ENCODE measurements at regions not wholly inside any gene's neighbourhood (a gene's known extent, or its start where the extent isn't known, plus 50 kb on each side); places are given as distances from the start of the nearest gene placed in this dataset.

DNA sequence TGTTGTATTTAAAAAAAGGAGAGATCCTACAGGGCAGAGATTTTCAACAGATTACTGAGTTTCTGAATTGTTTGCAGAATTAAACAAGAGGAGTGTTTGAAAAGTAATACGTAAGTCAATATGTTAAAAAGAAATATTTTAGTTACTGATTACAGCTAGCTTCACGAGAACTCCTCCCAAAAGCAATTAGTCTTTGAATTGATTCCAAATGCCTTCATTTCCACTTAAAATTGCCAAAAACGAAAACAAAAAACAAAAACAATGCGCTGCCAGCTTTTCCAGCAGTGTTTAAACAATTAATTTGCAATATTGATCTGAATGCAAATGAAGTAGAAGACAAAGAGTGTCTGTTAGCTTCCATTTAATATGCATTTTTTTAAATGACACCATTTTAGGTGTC is 310.0 kb downstream of the IPO8 start:
- no peak overlapping the region for H3K4me3 Mint-ChIP-seq
- DNase-seq: no peak
- ATAC-seq (replicated peaks in 1 of 4): no peak
- no CpG with 5 or more reads among the region's 4 CpGs for WGBS (ENCODE audit: insufficient coverage)
- POLR2A ChIA-PET: no interaction called here
- Histone ChIP-seq H3K9me3 (no peaks in the 10 kb centered on the region), H3K36me3 (ENCODE audit: control insufficient read depth in 2 of 2, extremely low read depth in 1 of 2, insufficient read depth in 1 of 2, low read length in 1 of 2) (no peaks in the 10 kb centered on the region), H3K27me3 (replicated peaks in 1 of 2; ENCODE audit: control insufficient read depth in 2 of 2, extremely low read depth in 1 of 2, insufficient read depth in 2 of 2, low read length in 1 of 2) (no peaks in the 10 kb centered on the region), H3K27ac (ENCODE audit: low read length) (no peak overlapping the region), H3K4me1 (ENCODE audit: control insufficient read depth in 1 of 2, extremely low read depth in 1 of 2, insufficient read depth in 2 of 2, low read length in 2 of 2) (no peaks in the 10 kb centered on the region), H3K4me3 (ENCODE audit: control insufficient read depth in 1 of 2, extremely low read depth in 1 of 2, low read length in 1 of 2) (no peak overlapping the region)
- H3K27ac Mint-ChIP-seq: no peak overlapping the region
- no peaks in the 10 kb centered on the region for H3K27me3 Mint-ChIP-seq
- peaks cover 0 to 12% (median 0%) of the 10 kb centered on the region in 3 donors for H3K9me3 Mint-ChIP-seq
- no peaks in the 10 kb centered on the region for H3K36me3 Mint-ChIP-seq
- CTCF ChIA-PET: no interaction called here
- H3K4me1 Mint-ChIP-seq: no peaks in the 10 kb centered on the region

DNA sequence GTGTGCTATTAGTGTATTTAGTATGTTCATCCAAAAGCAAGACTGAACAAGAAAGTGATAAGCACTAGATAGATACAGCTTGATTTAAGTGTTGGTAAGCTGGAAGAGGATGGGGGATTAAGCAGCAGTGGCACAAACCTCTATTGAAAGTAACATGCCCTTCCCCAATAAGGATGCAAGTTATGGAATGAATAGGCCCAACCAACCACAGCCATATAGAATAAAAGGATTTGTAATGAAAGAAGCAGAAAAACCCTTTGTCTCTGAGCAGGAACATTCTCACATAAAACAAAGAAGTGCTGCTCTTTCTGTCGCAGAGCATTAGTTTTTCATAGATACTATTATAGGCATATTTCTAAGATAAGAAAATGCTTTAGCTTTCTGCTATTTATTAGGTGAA is 310.7 kb downstream of the IPO8 start:
- Mint-ChIP-seq H3K36me3 (no peaks in the 10 kb centered on the region), H3K27ac (no peak overlapping the region), H3K27me3 (no peaks in the 10 kb centered on the region), H3K4me1 (no peaks in the 10 kb centered on the region), H3K9me3 (peaks cover 0 to 12% (median 0%) of the 10 kb centered on the region in 3 donors), H3K4me3 (no peak overlapping the region)
- Histone ChIP-seq H3K27me3 (replicated peaks in 1 of 2; ENCODE audit: control insufficient read depth in 2 of 2, extremely low read depth in 1 of 2, insufficient read depth in 2 of 2, low read length in 1 of 2) (peaks cover 0 to 1% of the 10 kb centered on the region in 2 experiments), H3K9me3 (no peaks in the 10 kb centered on the region), H3K27ac (ENCODE audit: low read length) (no peak overlapping the region), H3K4me1 (ENCODE audit: control insufficient read depth in 1 of 2, extremely low read depth in 1 of 2, insufficient read depth in 2 of 2, low read length in 2 of 2) (no peaks in the 10 kb centered on the region), H3K4me3 (ENCODE audit: control insufficient read depth in 1 of 2, extremely low read depth in 1 of 2, low read length in 1 of 2) (no peak overlapping the region), H3K36me3 (ENCODE audit: control insufficient read depth in 2 of 2, extremely low read depth in 1 of 2, insufficient read depth in 1 of 2, low read length in 1 of 2) (no peaks in the 10 kb centered on the region)
- ChIA-PET CTCF (no interaction called here), POLR2A (no interaction called here)
- ATAC-seq (replicated peaks in 1 of 4) (no peak), DNase-seq (no peak)
- no CpG with 5 or more reads among the region's 1 CpG for WGBS (ENCODE audit: insufficient coverage)

DNA sequence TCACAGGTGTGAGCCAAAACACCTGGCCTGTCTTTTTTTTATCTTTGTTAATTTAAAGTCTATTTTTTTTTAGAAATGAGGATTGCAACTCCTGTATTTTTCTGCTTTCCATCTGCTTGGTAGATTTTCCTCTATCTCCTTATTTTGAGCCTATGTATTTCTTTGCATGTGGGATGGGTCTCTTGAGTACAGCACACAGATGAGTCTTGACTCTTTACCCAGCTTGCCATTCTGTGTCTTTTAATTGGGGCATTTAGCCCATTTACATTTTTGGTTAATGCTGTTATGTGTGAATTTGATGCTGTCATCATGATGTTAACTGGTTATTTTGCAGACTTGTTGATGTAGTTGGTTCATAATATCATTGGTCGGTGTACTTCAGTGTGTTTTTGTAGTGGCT is 317.4 kb downstream of the IPO8 start:
- no peaks in the 10 kb centered on the region for H3K36me3 Mint-ChIP-seq
- Histone ChIP-seq H3K4me1 (ENCODE audit: control insufficient read depth in 1 of 2, extremely low read depth in 1 of 2, insufficient read depth in 2 of 2, low read length in 2 of 2) (no peaks in the 10 kb centered on the region), H3K4me3 (ENCODE audit: control insufficient read depth in 1 of 2, extremely low read depth in 1 of 2, low read length in 1 of 2) (no peak overlapping the region), H3K36me3 (ENCODE audit: control insufficient read depth in 2 of 2, extremely low read depth in 1 of 2, insufficient read depth in 1 of 2, low read length in 1 of 2) (no peaks in the 10 kb centered on the region), H3K9me3 (no peaks in the 10 kb centered on the region), H3K27ac (ENCODE audit: low read length) (no peak overlapping the region), H3K27me3 (replicated peaks in 1 of 2; ENCODE audit: control insufficient read depth in 2 of 2, extremely low read depth in 1 of 2, insufficient read depth in 2 of 2, low read length in 1 of 2) (peaks cover 0 to 5% of the 10 kb centered on the region in 2 experiments)
- no CpG with 5 or more reads among the region's 1 CpG for WGBS (ENCODE audit: insufficient coverage)
- H3K27me3 Mint-ChIP-seq: no peaks in the 10 kb centered on the region
- H3K9me3 Mint-ChIP-seq: peaks cover 4 to 15% (median 9%) of the 10 kb centered on the region in 3 donors
- POLR2A ChIA-PET: no interaction called here
- no peak overlapping the region for H3K27ac Mint-ChIP-seq
- H3K4me3 Mint-ChIP-seq: no peak overlapping the region
- no peak for DNase-seq
- ATAC-seq (replicated peaks in 1 of 4): no peak
- no peaks in the 10 kb centered on the region for H3K4me1 Mint-ChIP-seq
- CTCF ChIA-PET: no interaction called here

DNA sequence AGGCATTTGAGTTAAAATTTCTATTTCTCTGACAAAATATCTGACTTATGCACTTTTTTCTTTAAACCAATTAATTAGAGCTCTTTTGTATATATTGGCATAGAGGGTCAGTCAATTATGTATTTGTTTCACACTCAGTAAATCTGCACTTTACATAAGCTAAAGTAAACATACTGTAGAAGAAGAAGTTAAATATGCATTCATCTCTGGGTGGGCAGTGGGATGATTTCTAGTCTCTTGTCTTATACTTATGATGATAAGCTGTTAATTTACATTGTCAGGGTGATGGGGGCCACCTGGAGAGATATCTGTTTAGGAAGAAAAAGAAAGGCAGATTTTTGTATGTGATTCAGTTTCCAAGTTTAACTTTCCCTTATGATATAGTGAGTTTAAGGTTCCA is 330.8 kb downstream of the IPO8 start:
- no peak overlapping the region for H3K27ac Mint-ChIP-seq
- H3K27me3 ChIP-seq (replicated peaks in 1 of 2; ENCODE audit: control insufficient read depth in 2 of 2, extremely low read depth in 1 of 2, insufficient read depth in 2 of 2, low read length in 1 of 2): no peaks in the 10 kb centered on the region
- H3K9me3 ChIP-seq: no peaks in the 10 kb centered on the region
- no peak overlapping the region for H3K4me3 ChIP-seq (ENCODE audit: control insufficient read depth in 1 of 2, extremely low read depth in 1 of 2, low read length in 1 of 2)
- H3K4me1 ChIP-seq (ENCODE audit: control insufficient read depth in 1 of 2, extremely low read depth in 1 of 2, insufficient read depth in 2 of 2, low read length in 2 of 2): no peaks in the 10 kb centered on the region
- POLR2A ChIA-PET: interaction anchor here in 1 of 2 donors (0.6 kb wide), 1 partner anchor 166 kb away, joined by 3 read pairs; no protein-coding TSS in a partner anchor
- CTCF ChIA-PET: no interaction called here
- H3K4me3 Mint-ChIP-seq: no peak overlapping the region
- DNase-seq (no peak), ATAC-seq (replicated peaks in 1 of 4) (no peak)
- no peaks in the 10 kb centered on the region for H3K27me3 Mint-ChIP-seq
- H3K4me1 Mint-ChIP-seq: no peaks in the 10 kb centered on the region
- H3K9me3 Mint-ChIP-seq: peaks cover 8 to 14% (median 13%) of the 10 kb centered on the region in 3 donors
- no peaks in the 10 kb centered on the region for H3K36me3 ChIP-seq (ENCODE audit: control insufficient read depth in 2 of 2, extremely low read depth in 1 of 2, insufficient read depth in 1 of 2, low read length in 1 of 2)
- no peaks in the 10 kb centered on the region for H3K36me3 Mint-ChIP-seq
- no peak overlapping the region for H3K27ac ChIP-seq (ENCODE audit: low read length)

DNA sequence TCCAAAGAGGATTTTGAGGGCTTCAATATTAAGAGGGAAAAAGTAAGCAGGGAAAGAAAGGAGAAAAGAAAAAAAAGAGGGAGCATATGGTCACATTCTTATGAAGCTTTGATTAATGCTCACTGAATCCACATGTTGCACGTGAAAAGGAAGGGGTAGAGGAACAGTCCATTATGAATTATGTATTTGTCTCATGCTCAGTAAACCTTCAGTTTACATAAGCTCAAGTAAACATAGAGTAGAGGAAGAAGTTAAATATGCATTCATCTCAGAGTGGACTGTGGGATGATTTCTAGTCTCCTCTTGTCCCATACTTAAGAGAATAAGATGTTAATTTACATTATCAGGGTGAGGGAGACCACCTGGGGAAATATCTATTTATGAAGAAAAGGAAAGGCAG is 334.5 kb downstream of the IPO8 start:
- Histone ChIP-seq H3K4me1 (ENCODE audit: control insufficient read depth in 1 of 2, extremely low read depth in 1 of 2, insufficient read depth in 2 of 2, low read length in 2 of 2) (no peaks in the 10 kb centered on the region), H3K36me3 (ENCODE audit: control insufficient read depth in 2 of 2, extremely low read depth in 1 of 2, insufficient read depth in 1 of 2, low read length in 1 of 2) (no peaks in the 10 kb centered on the region), H3K27ac (ENCODE audit: low read length) (no peak overlapping the region), H3K9me3 (no peaks in the 10 kb centered on the region), H3K27me3 (replicated peaks in 1 of 2; ENCODE audit: control insufficient read depth in 2 of 2, extremely low read depth in 1 of 2, insufficient read depth in 2 of 2, low read length in 1 of 2) (no peaks in the 10 kb centered on the region), H3K4me3 (ENCODE audit: control insufficient read depth in 1 of 2, extremely low read depth in 1 of 2, low read length in 1 of 2) (no peak overlapping the region)
- no peaks in the 10 kb centered on the region for H3K4me1 Mint-ChIP-seq
- H3K27ac Mint-ChIP-seq: no peak overlapping the region
- ATAC-seq (replicated peaks in 1 of 4) (no peak), DNase-seq (no peak)
- H3K4me3 Mint-ChIP-seq: no peak overlapping the region
- ChIA-PET CTCF (no interaction called here), POLR2A (no interaction called here)
- peaks cover 0 to 11% (median 5%) of the 10 kb centered on the region in 3 donors for H3K9me3 Mint-ChIP-seq
- no peaks in the 10 kb centered on the region for H3K36me3 Mint-ChIP-seq
- no peaks in the 10 kb centered on the region for H3K27me3 Mint-ChIP-seq
- WGBS (ENCODE audit: insufficient coverage): no CpG with 5 or more reads among the region's 1 CpG

DNA sequence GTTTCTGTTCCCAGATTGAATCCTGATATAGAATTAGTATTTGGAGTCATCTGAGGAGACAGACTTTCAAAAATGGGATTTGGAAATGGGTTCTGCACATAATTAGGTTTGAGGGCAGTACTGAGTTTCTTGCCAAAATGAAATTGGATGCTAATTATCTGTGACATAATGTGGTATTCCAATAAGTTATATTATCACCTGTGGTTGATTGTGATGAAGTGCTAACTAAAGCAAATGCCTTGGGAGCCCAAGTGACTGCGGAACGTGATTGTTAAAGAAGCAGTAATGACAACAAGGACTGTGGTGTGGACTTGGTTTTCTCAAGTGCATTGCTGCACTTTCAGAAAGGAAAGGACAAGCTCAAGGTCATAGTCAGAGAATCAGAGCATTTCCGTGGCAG is 337.0 kb downstream of the IPO8 start:
- no peaks in the 10 kb centered on the region for H3K27me3 ChIP-seq (replicated peaks in 1 of 2; ENCODE audit: control insufficient read depth in 2 of 2, extremely low read depth in 1 of 2, insufficient read depth in 2 of 2, low read length in 1 of 2)
- DNase-seq: no peak
- no peaks in the 10 kb centered on the region for H3K4me1 ChIP-seq (ENCODE audit: control insufficient read depth in 1 of 2, extremely low read depth in 1 of 2, insufficient read depth in 2 of 2, low read length in 2 of 2)
- Mint-ChIP-seq H3K27ac (no peak overlapping the region), H3K9me3 (peaks cover 0 to 11% (median 3%) of the 10 kb centered on the region in 3 donors), H3K4me3 (no peak overlapping the region), H3K27me3 (no peaks in the 10 kb centered on the region), H3K36me3 (no peaks in the 10 kb centered on the region), H3K4me1 (no peaks in the 10 kb centered on the region)
- ChIA-PET POLR2A (no interaction called here), CTCF (no interaction called here)
- no peak overlapping the region for H3K27ac ChIP-seq (ENCODE audit: low read length)
- no peak overlapping the region for H3K4me3 ChIP-seq (ENCODE audit: control insufficient read depth in 1 of 2, extremely low read depth in 1 of 2, low read length in 1 of 2)
- no peak for ATAC-seq (replicated peaks in 1 of 4)
- no peaks in the 10 kb centered on the region for H3K9me3 ChIP-seq
- no peaks in the 10 kb centered on the region for H3K36me3 ChIP-seq (ENCODE audit: control insufficient read depth in 2 of 2, extremely low read depth in 1 of 2, insufficient read depth in 1 of 2, low read length in 1 of 2)
- WGBS (ENCODE audit: insufficient coverage): 93% methylated on average over 2 of the region's 3 CpGs

DNA sequence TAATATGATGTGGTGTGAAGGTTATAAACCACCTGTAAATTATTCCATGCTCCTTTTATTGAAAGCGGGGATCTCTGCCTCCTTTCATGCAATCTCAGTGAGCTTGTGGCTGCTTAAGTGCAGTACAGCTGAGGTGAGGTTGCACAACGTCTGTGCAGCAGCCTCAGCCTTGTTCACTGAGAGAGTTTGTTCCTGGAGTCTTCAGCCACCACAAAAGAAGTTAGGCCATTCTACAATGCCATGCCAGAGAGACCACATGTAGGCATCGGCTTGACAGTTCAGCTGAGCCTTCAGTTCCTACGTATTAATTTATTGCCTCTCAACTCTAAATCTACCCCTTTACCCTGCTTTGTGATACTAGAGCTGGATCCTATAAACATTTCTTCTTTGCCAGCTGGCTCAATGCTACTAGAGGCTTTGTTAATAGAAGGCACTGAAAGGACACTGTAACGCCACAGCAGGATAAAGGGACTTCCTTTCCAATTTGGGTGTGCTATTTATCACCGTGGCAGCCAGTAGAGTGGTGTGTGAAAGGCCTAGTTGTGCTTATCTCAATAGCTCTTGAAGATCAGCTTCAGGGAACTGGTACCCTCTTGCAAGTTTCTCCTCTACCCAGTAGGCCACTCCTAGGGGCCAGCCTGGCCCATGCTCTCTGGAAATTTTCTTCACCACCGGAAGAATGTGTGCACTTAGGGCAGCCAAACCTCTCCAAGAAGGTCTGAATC is 337.7 kb downstream of the IPO8 start:
- ATAC-seq (replicated peaks in 1 of 4): no peak
- WGBS (ENCODE audit: insufficient coverage): 58% methylated on average over 3 of the region's 7 CpGs
- Histone ChIP-seq H3K4me1 (ENCODE audit: control insufficient read depth in 1 of 2, extremely low read depth in 1 of 2, insufficient read depth in 2 of 2, low read length in 2 of 2) (no peaks in the 10 kb centered on the region), H3K9me3 (no peaks in the 10 kb centered on the region), H3K4me3 (ENCODE audit: control insufficient read depth in 1 of 2, extremely low read depth in 1 of 2, low read length in 1 of 2) (no peak overlapping the region), H3K36me3 (ENCODE audit: control insufficient read depth in 2 of 2, extremely low read depth in 1 of 2, insufficient read depth in 1 of 2, low read length in 1 of 2) (no peaks in the 10 kb centered on the region), H3K27ac (ENCODE audit: low read length) (no peak overlapping the region), H3K27me3 (replicated peaks in 1 of 2; ENCODE audit: control insufficient read depth in 2 of 2, extremely low read depth in 1 of 2, insufficient read depth in 2 of 2, low read length in 1 of 2) (no peaks in the 10 kb centered on the region)
- Mint-ChIP-seq H3K27me3 (no peaks in the 10 kb centered on the region), H3K36me3 (no peaks in the 10 kb centered on the region), H3K27ac (no peak overlapping the region), H3K4me1 (no peaks in the 10 kb centered on the region), H3K4me3 (no peak overlapping the region), H3K9me3 (peaks cover 0 to 11% (median 0%) of the 10 kb centered on the region in 3 donors)
- ChIA-PET CTCF (no interaction called here), POLR2A (no interaction called here)
- no peak for DNase-seq

Data from T-cell (primary cell).